GM23338 (cell line): ENCODE measurements at regions not wholly inside any gene's neighbourhood (a gene's known extent, or its start where the extent isn't known, plus 50 kb on each side); places are given as distances from the start of the nearest gene placed in this dataset.

Source experiments
- CREB1 ChIP-seq: fragments of 250-450 bp; sonication (Bioruptor Pico); IDR thresholded peaks from 2 replicates; pipeline ENCODE4 v1.5.0; 2020; ENCODE audit warnings: low read depth, mild to moderate bottlenecking, moderate library complexity
- EZH2 ChIP-seq: fragments of 200-600 bp; sonication (generic); IDR thresholded peaks from one replicate; pipeline ENCODE4 v1.8.0; 2017; ENCODE audit warnings: antibody characterized with exemption, mild to moderate bottlenecking, low read depth; ENCODE audit not compliant: unreplicated experiment
- EZH2phosphoT487 ChIP-seq: fragments of 200-600 bp; sonication (generic); IDR thresholded peaks from one replicate; pipeline ENCODE4 v1.8.1; 2018; ENCODE audit warnings: antibody characterized with exemption; ENCODE audit not compliant: unreplicated experiment
- NANOG ChIP-seq: IDR thresholded peaks from 2 replicates; pipeline ENCODE4 v1.6.1; 2016; ENCODE audit warnings: antibody characterized with exemption, borderline replicate concordance
- POLR2AphosphoS5 ChIP-seq: IDR thresholded peaks from 2 replicates; pipeline ENCODE4 v1.6.1; 2016; ENCODE audit warnings: antibody characterized with exemption, low read depth
- REST ChIP-seq: IDR thresholded peaks from one replicate; pipeline ENCODE4 v1.6.1; 2018; ENCODE audit warnings: antibody characterized with exemption; ENCODE audit not compliant: unreplicated experiment
- TF ChIP-seq, protein P1 (sequence below), 2 experiments: fragments of 200-600 bp in 1 of 2; sonication (generic) in 1 of 2; conservative IDR thresholded peaks; 2 replicates each; pipeline versions ENCODE4 v1.5.1 to v1.6.1; 2016 to 2017; ENCODE audit warnings: antibody characterized with exemption in 2 of 2, low read depth in 2 of 2, mild to moderate bottlenecking in 2 of 2, moderate library complexity in 1 of 2

DNA sequence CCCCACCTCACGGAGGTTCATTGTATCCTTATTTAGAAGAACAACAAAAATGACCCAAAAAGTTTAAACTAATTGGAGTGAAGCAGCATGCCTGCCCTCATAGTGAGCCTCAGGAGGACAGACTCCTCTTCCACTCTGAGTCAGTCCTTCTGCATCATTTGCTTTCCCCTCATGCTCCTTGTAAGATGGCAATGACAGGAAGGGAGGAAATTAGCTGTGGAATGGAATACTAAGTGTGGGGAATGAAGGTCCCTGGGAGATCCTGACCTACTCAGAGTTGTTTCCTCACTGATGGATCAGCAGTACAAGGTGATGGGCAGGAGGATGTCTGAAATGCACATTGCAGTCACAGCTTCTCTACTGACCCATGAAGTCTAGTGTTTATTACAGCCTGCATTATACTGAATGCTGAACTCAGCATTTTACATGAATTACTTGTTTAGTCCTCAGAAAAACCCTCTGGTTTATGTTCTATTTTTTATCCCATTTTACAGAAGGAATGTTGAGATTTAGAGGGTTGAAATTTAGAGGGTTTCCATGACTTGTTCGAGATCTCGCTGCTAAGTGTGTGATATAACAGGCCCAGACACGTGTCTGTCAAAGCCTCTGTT, 212.0 kb upstream of the PCSK2 start:
- TF ChIP-seq, protein P1, sequence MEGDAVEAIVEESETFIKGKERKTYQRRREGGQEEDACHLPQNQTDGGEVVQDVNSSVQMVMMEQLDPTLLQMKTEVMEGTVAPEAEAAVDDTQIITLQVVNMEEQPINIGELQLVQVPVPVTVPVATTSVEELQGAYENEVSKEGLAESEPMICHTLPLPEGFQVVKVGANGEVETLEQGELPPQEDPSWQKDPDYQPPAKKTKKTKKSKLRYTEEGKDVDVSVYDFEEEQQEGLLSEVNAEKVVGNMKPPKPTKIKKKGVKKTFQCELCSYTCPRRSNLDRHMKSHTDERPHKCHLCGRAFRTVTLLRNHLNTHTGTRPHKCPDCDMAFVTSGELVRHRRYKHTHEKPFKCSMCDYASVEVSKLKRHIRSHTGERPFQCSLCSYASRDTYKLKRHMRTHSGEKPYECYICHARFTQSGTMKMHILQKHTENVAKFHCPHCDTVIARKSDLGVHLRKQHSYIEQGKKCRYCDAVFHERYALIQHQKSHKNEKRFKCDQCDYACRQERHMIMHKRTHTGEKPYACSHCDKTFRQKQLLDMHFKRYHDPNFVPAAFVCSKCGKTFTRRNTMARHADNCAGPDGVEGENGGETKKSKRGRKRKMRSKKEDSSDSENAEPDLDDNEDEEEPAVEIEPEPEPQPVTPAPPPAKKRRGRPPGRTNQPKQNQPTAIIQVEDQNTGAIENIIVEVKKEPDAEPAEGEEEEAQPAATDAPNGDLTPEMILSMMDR (conservative IDR thresholded peaks at IDR 0.05; ENCODE audit: low read depth in 2 of 2), result no peak
- TF ChIP-seq REST, result no peak
- TF ChIP-seq POLR2AphosphoS5, result no peak
- TF ChIP-seq CREB1 (CRISPR knock-in tag), result no peak
- TF ChIP-seq EZH2, result no peak
- TF ChIP-seq EZH2phosphoT487, result no peak
- no peak for TF ChIP-seq NANOG
